ENCODE measurements at regions not wholly inside any gene's neighbourhood (a gene's known extent, or its start where the extent isn't known, plus 50 kb on each side); places are given as distances from the start of the nearest gene placed in this dataset.

DNA sequence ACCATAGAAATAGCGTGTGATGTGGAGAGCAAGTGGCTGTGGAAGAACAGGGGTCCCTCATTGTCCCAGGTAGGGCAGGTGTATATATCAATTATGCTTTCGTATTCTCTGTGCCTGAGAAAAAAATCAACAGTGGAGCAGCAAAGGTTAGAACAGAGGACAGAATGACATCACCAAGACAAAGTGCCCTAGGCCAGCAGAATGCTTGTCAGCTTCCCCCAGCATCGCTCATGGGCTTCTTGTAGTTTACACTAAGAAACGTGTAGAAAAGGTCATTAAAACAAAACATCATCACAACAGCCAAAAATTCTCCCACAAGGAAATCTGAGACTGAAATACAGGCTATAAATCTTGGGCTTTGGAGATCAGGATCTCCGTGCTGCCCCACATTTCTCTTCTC lies 288.0 kb downstream of the TDRD15 start:
- Histone ChIP-seq H3K27ac (no peak overlapping the region), H3K4me3 (no peak overlapping the region), H3K4me1 (no peaks in the 10 kb centered on the region), H3K36me3 (no peaks in the 10 kb centered on the region), H3K27me3 (no peaks in the 10 kb centered on the region), H3K9me3 (no peaks in the 10 kb centered on the region)
- in situ Hi-C loops (cut with MboI; ENCODE audit: low sequenced_read_pairs in 4 of 4): no loop called here
- intact Hi-C loops (cut with DNase I; ENCODE audit: low total_unique reads): no loop called here
- DNase-seq (no peak), ATAC-seq (no peak)
- TF ChIP-seq, protein P1, sequence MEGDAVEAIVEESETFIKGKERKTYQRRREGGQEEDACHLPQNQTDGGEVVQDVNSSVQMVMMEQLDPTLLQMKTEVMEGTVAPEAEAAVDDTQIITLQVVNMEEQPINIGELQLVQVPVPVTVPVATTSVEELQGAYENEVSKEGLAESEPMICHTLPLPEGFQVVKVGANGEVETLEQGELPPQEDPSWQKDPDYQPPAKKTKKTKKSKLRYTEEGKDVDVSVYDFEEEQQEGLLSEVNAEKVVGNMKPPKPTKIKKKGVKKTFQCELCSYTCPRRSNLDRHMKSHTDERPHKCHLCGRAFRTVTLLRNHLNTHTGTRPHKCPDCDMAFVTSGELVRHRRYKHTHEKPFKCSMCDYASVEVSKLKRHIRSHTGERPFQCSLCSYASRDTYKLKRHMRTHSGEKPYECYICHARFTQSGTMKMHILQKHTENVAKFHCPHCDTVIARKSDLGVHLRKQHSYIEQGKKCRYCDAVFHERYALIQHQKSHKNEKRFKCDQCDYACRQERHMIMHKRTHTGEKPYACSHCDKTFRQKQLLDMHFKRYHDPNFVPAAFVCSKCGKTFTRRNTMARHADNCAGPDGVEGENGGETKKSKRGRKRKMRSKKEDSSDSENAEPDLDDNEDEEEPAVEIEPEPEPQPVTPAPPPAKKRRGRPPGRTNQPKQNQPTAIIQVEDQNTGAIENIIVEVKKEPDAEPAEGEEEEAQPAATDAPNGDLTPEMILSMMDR (IDR thresholded peaks at IDR 0.05 in 4 of 5, conservative IDR thresholded peaks at IDR 0.05 in 1 of 5): no peak
- no peak for TF ChIP-seq POLR2A (IDR thresholded peaks at IDR 0.05)

DNA sequence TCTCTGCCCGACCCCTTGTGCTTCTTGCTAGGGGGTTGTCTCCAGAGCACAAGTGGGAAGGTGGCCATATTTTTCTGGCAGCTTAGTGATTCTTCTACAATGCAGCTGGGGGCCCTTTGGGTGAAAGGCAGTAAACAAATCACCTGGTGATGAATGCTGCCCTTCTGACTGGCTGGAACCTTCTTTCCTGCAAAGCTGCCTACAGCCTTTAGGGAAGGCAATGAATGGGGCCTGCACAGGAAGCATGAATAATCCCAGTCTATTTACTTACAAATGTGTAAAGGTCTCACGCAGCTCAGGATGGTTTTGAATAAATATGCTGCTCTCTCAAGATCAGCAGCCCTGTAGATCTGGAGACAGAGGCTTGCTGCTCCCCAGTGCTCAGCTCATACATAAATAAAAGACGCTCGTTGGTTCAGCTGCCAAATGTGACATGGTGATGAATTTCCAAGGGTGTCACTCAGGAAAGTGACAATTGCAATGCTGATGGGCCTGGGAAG lies 289.2 kb downstream of the TDRD15 start:
- DNase-seq: no peak
- H3K4me1 ChIP-seq: no peaks in the 10 kb centered on the region
- H3K36me3 ChIP-seq: no peaks in the 10 kb centered on the region
- intact Hi-C loops (cut with DNase I; ENCODE audit: low total_unique reads): no loop called here
- no peak overlapping the region for H3K4me3 ChIP-seq
- in situ Hi-C loops (cut with MboI; ENCODE audit: low sequenced_read_pairs in 4 of 4): no loop called here
- no peaks in the 10 kb centered on the region for H3K9me3 ChIP-seq
- TF ChIP-seq POLR2A (IDR thresholded peaks at IDR 0.05): no peak
- TF ChIP-seq, protein P1 (IDR thresholded peaks at IDR 0.05 in 4 of 5, conservative IDR thresholded peaks at IDR 0.05 in 1 of 5): no peak
- H3K27ac ChIP-seq: no peak overlapping the region
- ATAC-seq: no peak
- no peaks in the 10 kb centered on the region for H3K27me3 ChIP-seq

DNA sequence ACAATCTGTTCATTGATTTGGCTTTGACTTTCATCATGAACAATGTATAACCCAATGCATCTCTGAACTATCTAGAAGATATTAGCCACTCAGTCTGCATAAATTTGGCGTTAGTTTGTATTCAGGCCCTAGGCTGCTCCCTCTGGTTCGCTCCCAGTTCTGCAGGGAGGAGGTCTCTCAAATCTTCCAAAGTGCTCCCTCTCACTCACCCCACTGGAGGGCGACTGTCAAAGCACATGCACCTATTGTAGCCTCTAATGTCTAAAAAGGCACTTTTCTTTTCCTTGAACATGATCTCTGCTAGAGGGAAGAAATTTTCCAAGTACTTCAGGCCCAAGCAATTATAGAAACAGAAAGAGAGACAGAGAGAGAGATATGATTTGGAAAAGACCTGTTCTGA lies 291.5 kb downstream of the TDRD15 start:
- no peak for DNase-seq
- TF ChIP-seq POLR2A (IDR thresholded peaks at IDR 0.05): no peak
- TF ChIP-seq, protein P1 (IDR thresholded peaks at IDR 0.05 in 4 of 5, conservative IDR thresholded peaks at IDR 0.05 in 1 of 5): no peak
- no peak for ATAC-seq
- in situ Hi-C loops (cut with MboI; ENCODE audit: low sequenced_read_pairs in 4 of 4) (no loop called here), intact Hi-C loops (cut with DNase I; ENCODE audit: low total_unique reads) (no loop called here)
- Histone ChIP-seq H3K36me3 (no peaks in the 10 kb centered on the region), H3K4me1 (no peaks in the 10 kb centered on the region), H3K27me3 (no peaks in the 10 kb centered on the region), H3K9me3 (no peaks in the 10 kb centered on the region), H3K4me3 (no peak overlapping the region), H3K27ac (no peak overlapping the region)

DNA sequence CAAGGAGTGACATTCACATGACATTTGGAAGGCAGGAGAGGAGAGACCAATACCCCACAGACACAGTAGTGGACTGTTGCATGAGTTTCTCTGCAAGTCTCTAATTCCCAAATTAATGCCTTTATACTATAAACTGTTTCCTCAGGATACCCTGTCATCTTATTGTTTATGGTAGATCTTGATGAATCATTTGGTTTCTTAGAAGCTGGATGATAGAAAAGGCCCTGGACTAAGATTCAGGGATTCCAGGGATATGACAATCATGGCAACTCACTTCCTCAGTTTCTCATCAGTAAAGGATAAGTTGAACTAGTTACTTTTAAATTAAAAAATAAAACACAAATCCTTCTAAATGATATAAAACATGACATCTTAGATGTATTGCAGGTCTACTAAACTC lies 292.5 kb downstream of the TDRD15 start:
- Histone ChIP-seq H3K4me3 (no peak overlapping the region), H3K27ac (no peak overlapping the region), H3K4me1 (no peaks in the 10 kb centered on the region), H3K9me3 (no peaks in the 10 kb centered on the region), H3K36me3 (no peaks in the 10 kb centered on the region), H3K27me3 (no peaks in the 10 kb centered on the region)
- DNase-seq (no peak), ATAC-seq (no peak)
- in situ Hi-C loops (cut with MboI; ENCODE audit: low sequenced_read_pairs in 4 of 4): no loop called here
- intact Hi-C loops (cut with DNase I; ENCODE audit: low total_unique reads): no loop called here
- TF ChIP-seq, protein P1 (IDR thresholded peaks at IDR 0.05 in 4 of 5, conservative IDR thresholded peaks at IDR 0.05 in 1 of 5): no peak
- no peak for TF ChIP-seq POLR2A (IDR thresholded peaks at IDR 0.05)

DNA sequence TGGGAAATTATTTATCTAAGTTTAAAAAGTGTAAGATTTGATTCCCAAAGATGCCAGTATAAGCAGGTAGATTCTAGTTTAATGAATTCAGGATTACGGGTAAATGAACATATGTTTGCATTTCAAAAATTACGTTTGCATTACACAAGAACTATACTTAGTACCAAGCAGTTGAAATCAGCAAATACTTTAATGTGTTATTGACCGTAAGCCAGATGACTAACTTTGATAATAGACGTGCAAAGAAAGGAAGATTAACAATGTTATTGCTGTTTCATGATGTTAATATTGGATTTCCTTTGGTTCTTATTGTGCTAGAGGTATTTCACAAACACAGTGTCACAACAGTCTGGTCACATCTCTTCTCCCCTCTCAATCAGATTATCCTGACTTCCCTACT lies 294.7 kb downstream of the TDRD15 start:
- no peaks in the 10 kb centered on the region for H3K9me3 ChIP-seq
- no peak for DNase-seq
- no peaks in the 10 kb centered on the region for H3K4me1 ChIP-seq
- no peaks in the 10 kb centered on the region for H3K27me3 ChIP-seq
- H3K4me3 ChIP-seq: no peak overlapping the region
- intact Hi-C loops (cut with DNase I; ENCODE audit: low total_unique reads): no loop called here
- no peak for TF ChIP-seq POLR2A (IDR thresholded peaks at IDR 0.05)
- TF ChIP-seq, protein P1 (IDR thresholded peaks at IDR 0.05 in 4 of 5, conservative IDR thresholded peaks at IDR 0.05 in 1 of 5): no peak
- H3K36me3 ChIP-seq: no peaks in the 10 kb centered on the region
- no peak for ATAC-seq
- no peak overlapping the region for H3K27ac ChIP-seq
- in situ Hi-C loops (cut with MboI; ENCODE audit: low sequenced_read_pairs in 4 of 4): no loop called here

Data from gastrocnemius medialis (tissue), 4 donors.